ENCODE measurements at regions not wholly inside any gene's neighbourhood (a gene's known extent, or its start where the extent isn't known, plus 50 kb on each side); places are given as distances from the start of the nearest gene placed in this dataset.

DNA sequence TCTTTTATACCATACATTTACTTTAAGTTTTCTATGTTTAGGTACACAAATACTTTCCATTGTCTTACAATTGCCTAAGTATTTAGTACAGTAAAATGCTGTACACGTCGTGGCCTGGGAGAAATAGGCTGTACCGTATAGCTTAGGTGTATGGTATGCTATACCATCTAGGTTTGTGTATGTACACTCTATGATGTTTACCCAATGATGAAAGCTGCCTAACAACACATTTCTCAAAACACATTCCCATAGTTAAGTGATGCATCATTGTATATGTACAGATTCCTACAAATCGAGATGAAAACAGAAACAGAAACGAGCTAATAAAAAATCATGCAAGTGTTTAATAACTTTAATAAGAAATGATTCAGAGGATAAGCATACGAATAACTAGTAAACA, 51.6 kb downstream of the SPANXA2 start:
- H3K4me3 ChIP-seq (ENCODE audit: low read length), result no peak overlapping the region
- no CpG with 5 or more reads among the region's 6 CpGs for WGBS (ENCODE audit: insufficient coverage)
- H3K27ac ChIP-seq (ENCODE audit: low read length), result no peak overlapping the region
- H3K36me3 ChIP-seq (ENCODE audit: control insufficient read depth, insufficient read depth, low read length), result no peaks in the 10 kb centered on the region
- H3K9me3 ChIP-seq (replicated peaks; ENCODE audit: control insufficient read depth, low read depth, low read length), result no peaks in the 10 kb centered on the region
- H3K4me1 ChIP-seq (ENCODE audit: control insufficient read depth, insufficient read depth, low read length), result no peaks in the 10 kb centered on the region
- no peaks in the 10 kb centered on the region for H3K27me3 ChIP-seq (ENCODE audit: control insufficient read depth, insufficient read depth, low read length)
- no peak for DNase-seq

DNA sequence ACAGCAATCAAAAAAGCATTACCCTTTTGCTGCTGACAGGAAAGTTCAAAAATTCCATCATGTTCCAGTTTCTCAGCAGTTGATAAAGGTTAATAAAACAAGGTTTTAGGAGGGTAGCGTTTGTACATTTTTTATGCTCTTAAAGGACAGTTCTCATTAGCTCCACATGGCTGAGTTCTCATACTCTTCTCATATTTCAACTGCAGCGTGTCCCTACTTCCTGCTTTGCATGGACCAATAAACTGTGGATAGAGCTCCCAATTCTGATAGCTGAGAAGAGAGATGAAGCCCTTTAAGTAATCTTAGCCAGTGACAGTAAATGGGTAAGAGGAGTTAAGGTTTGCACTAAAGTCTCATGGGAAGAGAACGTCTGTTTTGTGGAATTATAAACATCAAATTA, 53.5 kb downstream of the SPANXA2 start:
- Histone ChIP-seq H3K36me3 (ENCODE audit: control insufficient read depth, insufficient read depth, low read length) (no peaks in the 10 kb centered on the region), H3K27ac (ENCODE audit: low read length) (no peak overlapping the region), H3K4me1 (ENCODE audit: control insufficient read depth, insufficient read depth, low read length) (no peaks in the 10 kb centered on the region), H3K4me3 (ENCODE audit: low read length) (no peak overlapping the region), H3K27me3 (ENCODE audit: control insufficient read depth, insufficient read depth, low read length) (no peaks in the 10 kb centered on the region), H3K9me3 (replicated peaks; ENCODE audit: control insufficient read depth, low read depth, low read length) (no peaks in the 10 kb centered on the region)
- WGBS (ENCODE audit: insufficient coverage), result no CpG with 5 or more reads among the region's 3 CpGs
- peak; percentile 54 for DNase-seq

Measured in muscle of leg (tissue), 3 donors.